ENCODE measurements at regions not wholly inside any gene's neighbourhood (a gene's known extent, or its start where the extent isn't known, plus 50 kb on each side); places are given as distances from the start of the nearest gene placed in this dataset.

GRCh38 chr6:15114061-15114460, 131.8 kb upstream of the JARID2 start:
- ATAC-seq (no peak), DNase-seq (ENCODE audit: low spot score) (no peak)

- DNase-seq (ENCODE audit: low spot score), result no peak
- ATAC-seq, result no peak
Measured at GRCh38 chr6:15116889-15117288, 129.0 kb upstream of the JARID2 start.

GRCh38 chr6:15121443-15121842, 124.4 kb upstream of the JARID2 start:
- DNase-seq (ENCODE audit: low spot score), result no peak
- no peak for ATAC-seq

- DNase-seq (ENCODE audit: low spot score) (no peak), ATAC-seq (no peak)
Measured at GRCh38 chr6:15121977-15122550, 123.8 kb upstream of the JARID2 start.

GRCh38 chr6:15129887-15130286, 116.0 kb upstream of the JARID2 start:
- ATAC-seq (no peak), DNase-seq (ENCODE audit: low spot score) (no peak)

- DNase-seq (ENCODE audit: low spot score) (no peak), ATAC-seq (no peak)
Measured at GRCh38 chr6:15131234-15131633, 114.6 kb upstream of the JARID2 start.

- no peak for ATAC-seq
- DNase-seq (ENCODE audit: low spot score), result no peak
Measured at GRCh38 chr6:15131651-15132061, 114.2 kb upstream of the JARID2 start.

GRCh38 chr6:15132167-15132566, 113.7 kb upstream of the JARID2 start:
- no peak for DNase-seq (ENCODE audit: low spot score)
- ATAC-seq, result no peak

- DNase-seq (ENCODE audit: low spot score), result no peak
- ATAC-seq, result no peak
Measured at GRCh38 chr6:15132854-15133670, 112.8 kb upstream of the JARID2 start.

GRCh38 chr6:15137086-15137485, 108.8 kb upstream of the JARID2 start:
- ATAC-seq (no peak), DNase-seq (ENCODE audit: low spot score) (no peak)

- no peak for DNase-seq (ENCODE audit: low spot score)
- no peak for ATAC-seq
Measured at GRCh38 chr6:15143086-15143485, 102.8 kb upstream of the JARID2 start.

- DNase-seq (ENCODE audit: low spot score) (no peak), ATAC-seq (no peak)
Measured at GRCh38 chr6:15143540-15143939, 102.3 kb upstream of the JARID2 start.

GRCh38 chr6:15145821-15146220, 100.0 kb upstream of the JARID2 start:
- DNase-seq (ENCODE audit: low spot score), result no peak
- no peak for ATAC-seq

GRCh38 chr6:15147827-15148226, 98.0 kb upstream of the JARID2 start:
- DNase-seq (ENCODE audit: low spot score), result no peak
- no peak for ATAC-seq

GRCh38 chr6:15148356-15148946, 97.4 kb upstream of the JARID2 start:
- ATAC-seq (no peak), DNase-seq (ENCODE audit: low spot score) (no peak)

GRCh38 chr6:15150207-15150606, 95.7 kb upstream of the JARID2 start:
- ATAC-seq (no peak), DNase-seq (ENCODE audit: low spot score) (no peak)

- DNase-seq (ENCODE audit: low spot score), result no peak
- no peak for ATAC-seq
Measured at GRCh38 chr6:15152700-15153099, 93.2 kb upstream of the JARID2 start.

GRCh38 chr6:15153191-15153590, 92.7 kb upstream of the JARID2 start:
- DNase-seq (ENCODE audit: low spot score) (no peak), ATAC-seq (no peak)

- ATAC-seq (no peak), DNase-seq (ENCODE audit: low spot score) (no peak)
Measured at GRCh38 chr6:15157479-15157878, 88.4 kb upstream of the JARID2 start.

GRCh38 chr6:15158821-15159619, 86.8 kb upstream of the JARID2 start:
- DNase-seq (ENCODE audit: low spot score) (no peak), ATAC-seq (no peak)

GRCh38 chr6:15160812-15161211, 85.1 kb upstream of the JARID2 start:
- ATAC-seq (no peak), DNase-seq (ENCODE audit: low spot score) (no peak)
